Panc1 (cell line): ENCODE measurements at regions not wholly inside any gene's neighbourhood (a gene's known extent, or its start where the extent isn't known, plus 50 kb on each side); places are given as distances from the start of the nearest gene placed in this dataset.

Source experiments
- ATAC-seq: fragments of 200-7000 bp; cut with Tn5 transposase; 2 replicates; pipeline ENCODE4 v1.9.1; 2020; ENCODE audit warnings: mild to moderate bottlenecking, moderate library complexity
- BruUV-seq: library from RNA; stranded (reverse); fragments of 400-500 nt; replicated peaks from 2 replicates; lab custom pipeline; 2021; lab: Mats Ljungman, UMichigan
- CTCF ChIA-PET: fragments of 300-600 bp; sonication (Branson Sonifier 250); formaldehyde crosslinking; loops from one replicate; lab custom pipeline; 2022; ENCODE audit warnings: antibody characterized with exemption; lab: Charles Lee
- POLR2A ChIA-PET: fragments of 300-600 bp; sonication (Branson Sonifier 250); formaldehyde crosslinking; loops from one replicate; lab custom pipeline; 2022; ENCODE audit warnings: antibody characterized with exemption; lab: Charles Lee
- DNase-seq: peaks from one replicate; pipeline ENCODE4 v3.0.0-alpha.2; 2010; ENCODE audit warnings: low read depth, low spot score
- H3K27ac ChIP-seq: 2 replicates; pipeline ENCODE4 v1.5.1; 2011; ENCODE audit warnings: mild to moderate bottlenecking, low read length, inconsistent platforms
- H3K27me3 ChIP-seq: fragments of 200-500 bp; sonication (Bioruptor generic); 2 replicates; pipeline ENCODE4 v1.6.0; 2014; ENCODE audit warnings: low read length, inconsistent platforms; ENCODE audit not compliant: control insufficient read depth, insufficient read depth
- H3K36me3 ChIP-seq: fragments of 200-500 bp; sonication (Bioruptor generic); 2 replicates; pipeline ENCODE4 v1.5.1; 2014; ENCODE audit warnings: inconsistent platforms, mild to moderate bottlenecking, low read length, moderate library complexity; ENCODE audit not compliant: control insufficient read depth, insufficient read depth
- H3K4me1 ChIP-seq: 2 replicates; pipeline ENCODE4 v1.5.1; 2011; ENCODE audit warnings: inconsistent platforms, mild to moderate bottlenecking, low read length, moderate library complexity; ENCODE audit not compliant: control insufficient read depth, insufficient read depth
- H3K4me3 ChIP-seq, 2 experiments: 2 replicates each; pipeline ENCODE4 v1.5.1; 2011 to 2012; ENCODE audit warnings: low read depth in 2 of 2, low read length in 2 of 2, mild to moderate bottlenecking in 2 of 2, inconsistent platforms in 1 of 2, moderate library complexity in 1 of 2
- H3K9me3 ChIP-seq: fragments of 200-500 bp; sonication (Bioruptor generic); 2 replicates; pipeline ENCODE4 v1.5.1; 2014; ENCODE audit warnings: low read depth, mild to moderate bottlenecking, inconsistent platforms, low read length, moderate library complexity; ENCODE audit not compliant: control insufficient read depth, insufficient read depth
- POLR2AphosphoS5 ChIP-seq: IDR thresholded peaks from 2 replicates; pipeline ENCODE4 v1.6.1; 2012; ENCODE audit warnings: mild to moderate bottlenecking, low read depth, low read length, moderate library complexity
- SIN3A ChIP-seq: IDR thresholded peaks from 2 replicates; pipeline ENCODE4 v1.6.1; 2012; ENCODE audit warnings: low read depth, mild to moderate bottlenecking, low read length, moderate library complexity, borderline replicate concordance; ENCODE audit not compliant: insufficient read depth
- TCF7L2 ChIP-seq: IDR thresholded peaks from 2 replicates; pipeline ENCODE4 v1.6.1; 2011; ENCODE audit warnings: mild to moderate bottlenecking, low read depth, low read length, inconsistent platforms
- in situ Hi-C: cut with HindIII; loops from 2 replicates; pipeline ENCODE4 v1.10.0; 2016; ENCODE audit warnings: low sequenced_read_pairs, low pct_unique_long_range_greater_than_20kb
- intact Hi-C: fragments of 100-400 bp; cut with micrococcal nuclease; formaldehyde crosslinking; loops from one replicate; pipeline ENCODE4 v1.10.0; 2022; ENCODE audit not compliant: unreplicated experiment
- TF ChIP-seq, protein P1 (sequence below), 2 experiments: IDR thresholded peaks; 2 replicates each; pipeline ENCODE4 v1.6.1; 2011 to 2012; ENCODE audit warnings: low read depth in 2 of 2, control low read depth in 1 of 2, low read length in 1 of 2, mild to moderate bottlenecking in 1 of 2, moderate library complexity in 1 of 2; ENCODE audit not compliant: insufficient read depth in 1 of 2
- TF ChIP-seq, protein P2 (sequence below): fragments of 450-650 bp; IDR thresholded peaks from 2 replicates; pipeline ENCODE4 v1.5.1; 2017; ENCODE audit warnings: mild to moderate bottlenecking

DNA sequence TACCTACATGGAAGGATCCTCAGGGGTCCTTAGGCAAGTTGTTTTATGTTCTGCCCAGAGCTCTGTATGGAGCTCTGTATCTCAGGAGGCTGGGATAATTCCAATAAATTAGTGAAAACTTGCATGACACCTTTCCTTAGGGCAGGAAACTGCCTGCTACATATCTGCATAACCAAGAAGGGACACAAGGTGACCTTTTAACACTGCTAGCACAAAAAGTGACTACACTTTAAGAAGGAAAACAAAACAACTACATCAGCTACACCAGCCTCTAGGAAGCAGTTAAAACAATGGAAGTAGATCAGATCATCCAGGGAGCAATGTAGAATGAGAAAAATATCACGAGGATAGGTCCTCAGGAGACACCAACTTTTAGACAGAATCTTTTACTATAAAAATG lies 93.9 kb downstream of the TNFSF18 start:
- intact Hi-C loops (no loop called here), in situ Hi-C loops (no loop called here)
- Histone ChIP-seq H3K27ac (no peak overlapping the region), H3K36me3 (no peaks in the 10 kb centered on the region), H3K9me3 (no peaks in the 10 kb centered on the region), H3K27me3 (no peaks in the 10 kb centered on the region), H3K4me1 (no peaks in the 10 kb centered on the region), H3K4me3 (no peak overlapping the region)
- ChIA-PET POLR2A (no interaction called here), CTCF (no interaction called here)
- DNase-seq (no peak), ATAC-seq (no peak)
- BruUV-seq = no TSS peak
- TF ChIP-seq, protein P1, sequence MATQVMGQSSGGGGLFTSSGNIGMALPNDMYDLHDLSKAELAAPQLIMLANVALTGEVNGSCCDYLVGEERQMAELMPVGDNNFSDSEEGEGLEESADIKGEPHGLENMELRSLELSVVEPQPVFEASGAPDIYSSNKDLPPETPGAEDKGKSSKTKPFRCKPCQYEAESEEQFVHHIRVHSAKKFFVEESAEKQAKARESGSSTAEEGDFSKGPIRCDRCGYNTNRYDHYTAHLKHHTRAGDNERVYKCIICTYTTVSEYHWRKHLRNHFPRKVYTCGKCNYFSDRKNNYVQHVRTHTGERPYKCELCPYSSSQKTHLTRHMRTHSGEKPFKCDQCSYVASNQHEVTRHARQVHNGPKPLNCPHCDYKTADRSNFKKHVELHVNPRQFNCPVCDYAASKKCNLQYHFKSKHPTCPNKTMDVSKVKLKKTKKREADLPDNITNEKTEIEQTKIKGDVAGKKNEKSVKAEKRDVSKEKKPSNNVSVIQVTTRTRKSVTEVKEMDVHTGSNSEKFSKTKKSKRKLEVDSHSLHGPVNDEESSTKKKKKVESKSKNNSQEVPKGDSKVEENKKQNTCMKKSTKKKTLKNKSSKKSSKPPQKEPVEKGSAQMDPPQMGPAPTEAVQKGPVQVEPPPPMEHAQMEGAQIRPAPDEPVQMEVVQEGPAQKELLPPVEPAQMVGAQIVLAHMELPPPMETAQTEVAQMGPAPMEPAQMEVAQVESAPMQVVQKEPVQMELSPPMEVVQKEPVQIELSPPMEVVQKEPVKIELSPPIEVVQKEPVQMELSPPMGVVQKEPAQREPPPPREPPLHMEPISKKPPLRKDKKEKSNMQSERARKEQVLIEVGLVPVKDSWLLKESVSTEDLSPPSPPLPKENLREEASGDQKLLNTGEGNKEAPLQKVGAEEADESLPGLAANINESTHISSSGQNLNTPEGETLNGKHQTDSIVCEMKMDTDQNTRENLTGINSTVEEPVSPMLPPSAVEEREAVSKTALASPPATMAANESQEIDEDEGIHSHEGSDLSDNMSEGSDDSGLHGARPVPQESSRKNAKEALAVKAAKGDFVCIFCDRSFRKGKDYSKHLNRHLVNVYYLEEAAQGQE (IDR thresholded peaks at IDR 0.05; ENCODE audit: insufficient read depth in 1 of 2, low read depth in 2 of 2, low read length in 1 of 2) = no peak
- TF ChIP-seq, protein P2, sequence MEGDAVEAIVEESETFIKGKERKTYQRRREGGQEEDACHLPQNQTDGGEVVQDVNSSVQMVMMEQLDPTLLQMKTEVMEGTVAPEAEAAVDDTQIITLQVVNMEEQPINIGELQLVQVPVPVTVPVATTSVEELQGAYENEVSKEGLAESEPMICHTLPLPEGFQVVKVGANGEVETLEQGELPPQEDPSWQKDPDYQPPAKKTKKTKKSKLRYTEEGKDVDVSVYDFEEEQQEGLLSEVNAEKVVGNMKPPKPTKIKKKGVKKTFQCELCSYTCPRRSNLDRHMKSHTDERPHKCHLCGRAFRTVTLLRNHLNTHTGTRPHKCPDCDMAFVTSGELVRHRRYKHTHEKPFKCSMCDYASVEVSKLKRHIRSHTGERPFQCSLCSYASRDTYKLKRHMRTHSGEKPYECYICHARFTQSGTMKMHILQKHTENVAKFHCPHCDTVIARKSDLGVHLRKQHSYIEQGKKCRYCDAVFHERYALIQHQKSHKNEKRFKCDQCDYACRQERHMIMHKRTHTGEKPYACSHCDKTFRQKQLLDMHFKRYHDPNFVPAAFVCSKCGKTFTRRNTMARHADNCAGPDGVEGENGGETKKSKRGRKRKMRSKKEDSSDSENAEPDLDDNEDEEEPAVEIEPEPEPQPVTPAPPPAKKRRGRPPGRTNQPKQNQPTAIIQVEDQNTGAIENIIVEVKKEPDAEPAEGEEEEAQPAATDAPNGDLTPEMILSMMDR = no peak
- TF ChIP-seq TCF7L2 (no peak), SIN3A (no peak), POLR2AphosphoS5 (no peak)

DNA sequence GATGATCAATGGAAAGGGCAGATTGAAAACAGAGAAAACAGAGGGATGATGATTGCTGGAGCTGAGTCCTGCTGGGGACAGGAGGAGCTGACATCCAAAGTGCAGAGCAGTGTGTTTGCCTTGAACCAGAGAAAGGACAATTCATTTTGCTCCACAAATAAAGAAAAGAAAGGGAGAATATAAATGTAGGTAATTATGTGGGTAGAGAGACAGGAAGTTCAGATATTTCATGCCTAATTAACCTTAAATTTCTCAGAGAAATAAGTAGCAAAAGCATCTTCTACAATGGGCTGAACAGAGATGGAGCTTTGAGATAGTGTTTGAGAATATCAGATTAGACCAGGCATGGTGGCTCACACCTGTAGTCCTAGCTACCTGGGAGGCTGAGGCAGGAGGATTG lies 93.2 kb downstream of the TNFSF18 start:
- intact Hi-C loops (no loop called here), in situ Hi-C loops (no loop called here)
- ATAC-seq (no peak), DNase-seq (no peak)
- ChIA-PET POLR2A (interaction anchor here (0.7 kb wide), 1 partner anchor 183 kb away, joined by 3 read pairs; no protein-coding TSS in a partner anchor), CTCF (no interaction called here)
- H3K27me3 ChIP-seq = no peaks in the 10 kb centered on the region
- no peak overlapping the region for H3K4me3 ChIP-seq
- H3K36me3 ChIP-seq = no peaks in the 10 kb centered on the region
- H3K27ac ChIP-seq = no peak overlapping the region
- BruUV-seq = no TSS peak
- no peaks in the 10 kb centered on the region for H3K9me3 ChIP-seq
- H3K4me1 ChIP-seq = no peaks in the 10 kb centered on the region
- no peak for TF ChIP-seq TCF7L2
- TF ChIP-seq POLR2AphosphoS5 = no peak
- TF ChIP-seq, protein P2 = no peak
- no peak for TF ChIP-seq SIN3A
- TF ChIP-seq, protein P1 (IDR thresholded peaks at IDR 0.05; ENCODE audit: insufficient read depth in 1 of 2, low read depth in 2 of 2, low read length in 1 of 2) = no peak
